ENCODE measurements at regions not wholly inside any gene's neighbourhood (a gene's known extent, or its start where the extent isn't known, plus 50 kb on each side); places are given as distances from the start of the nearest gene placed in this dataset.

- no peak for DNase-seq (ENCODE audit: low spot score)
Measured at GRCh38 chr1:223048026-223048425, 95.0 kb downstream of the TLR5 start.

- no peak for DNase-seq (ENCODE audit: low spot score)
Measured at GRCh38 chr1:223052462-223052861, 90.6 kb downstream of the TLR5 start.

GRCh38 chr1:223052931-223053330 lies 90.1 kb downstream of the TLR5 start:
- DNase-seq (ENCODE audit: low spot score): no peak

- no peak for DNase-seq (ENCODE audit: low spot score)
Measured at GRCh38 chr1:223056802-223057201, 86.2 kb downstream of the TLR5 start.

GRCh38 chr1:223057569-223058093 lies 85.4 kb downstream of the TLR5 start:
- DNase-seq (ENCODE audit: low spot score): no peak
